HG02623 (cell line): ENCODE measurements at regions not wholly inside any gene's neighbourhood (a gene's known extent, or its start where the extent isn't known, plus 50 kb on each side); places are given as distances from the start of the nearest gene placed in this dataset.

Source experiments
- ATAC-seq: cut with Tn5 transposase; IDR thresholded peaks from one replicate; pipeline ENCODE4 v1.9.1; 2021; ENCODE audit warnings: moderate library complexity; ENCODE audit not compliant: unreplicated experiment

GRCh38 chr3:30510596-30510995 lies 95.8 kb upstream of the TGFBR2 start:
- ATAC-seq = no peak

- ATAC-seq = no peak
Observed at GRCh38 chr3:30511524-30512251, 94.7 kb upstream of the TGFBR2 start.

- no peak for ATAC-seq
Observed at GRCh38 chr3:30512576-30512975, 93.8 kb upstream of the TGFBR2 start.

GRCh38 chr3:30513374-30514152 lies 92.8 kb upstream of the TGFBR2 start:
- ATAC-seq = no peak

- ATAC-seq = no peak
Observed at GRCh38 chr3:30516238-30516637, 90.2 kb upstream of the TGFBR2 start.

GRCh38 chr3:30518181-30518864 lies 88.1 kb upstream of the TGFBR2 start:
- no peak for ATAC-seq

- ATAC-seq = no peak
Observed at GRCh38 chr3:30518872-30519271, 87.5 kb upstream of the TGFBR2 start.

- no peak for ATAC-seq
Observed at GRCh38 chr3:30520699-30521098, 85.7 kb upstream of the TGFBR2 start.

GRCh38 chr3:30521156-30521715 lies 85.2 kb upstream of the TGFBR2 start:
- no peak for ATAC-seq

- no peak for ATAC-seq
Observed at GRCh38 chr3:30522476-30522875, 83.9 kb upstream of the TGFBR2 start.

- ATAC-seq = no peak
Observed at GRCh38 chr3:30523366-30523765, 83.0 kb upstream of the TGFBR2 start.

- ATAC-seq = no peak
Observed at GRCh38 chr3:30524357-30525040, 81.9 kb upstream of the TGFBR2 start.

- no peak for ATAC-seq
Observed at GRCh38 chr3:30526031-30526430, 80.4 kb upstream of the TGFBR2 start.

- no peak for ATAC-seq
Observed at GRCh38 chr3:30527186-30527585, 79.2 kb upstream of the TGFBR2 start.

GRCh38 chr3:30527720-30528119 lies 78.7 kb upstream of the TGFBR2 start:
- ATAC-seq = no peak

- ATAC-seq = no peak
Observed at GRCh38 chr3:30530084-30530483, 76.3 kb upstream of the TGFBR2 start.

- no peak for ATAC-seq
Observed at GRCh38 chr3:30531017-30531570, 75.3 kb upstream of the TGFBR2 start.

- ATAC-seq = no peak
Observed at GRCh38 chr3:30535525-30535924, 70.9 kb upstream of the TGFBR2 start.

GRCh38 chr3:30538791-30539190 lies 67.6 kb upstream of the TGFBR2 start:
- ATAC-seq = no peak

GRCh38 chr3:30539206-30539605 lies 67.2 kb upstream of the TGFBR2 start:
- ATAC-seq = no peak

- ATAC-seq = no peak
Observed at GRCh38 chr3:30539772-30540171, 66.6 kb upstream of the TGFBR2 start.
